DMS114 treated with DMSO at 0.1 percent for 48 hours (cell line): ENCODE measurements at regions not wholly inside any gene's neighbourhood (a gene's known extent, or its start where the extent isn't known, plus 50 kb on each side); places are given as distances from the start of the nearest gene placed in this dataset.

Experiments used
- DNase-seq: peaks from one replicate; lab custom pipeline; 2025; ENCODE audit not compliant: unreplicated experiment; lab: John Stamatoyannopoulos, UW

GRCh38 chr3:152516216-152516615, 247.5 kb downstream of the MBNL1 start:
- DNase-seq: no peak

GRCh38 chr3:152517502-152517901, 248.8 kb downstream of the MBNL1 start:
- no peak for DNase-seq

- DNase-seq: no peak
These were observed 249.6 kb downstream of the MBNL1 start for GRCh38 chr3:152518346-152518745.

- DNase-seq: no peak
These were observed 250.6 kb downstream of the MBNL1 start for GRCh38 chr3:152519376-152519775.

- no peak for DNase-seq
These were observed 253.3 kb downstream of the MBNL1 start for GRCh38 chr3:152522036-152522435.

GRCh38 chr3:152524198-152525140, 255.7 kb downstream of the MBNL1 start:
- peak; percentile 33 for DNase-seq

- DNase-seq: no peak
These were observed 263.0 kb downstream of the MBNL1 start for GRCh38 chr3:152531717-152532116.

- no peak for DNase-seq
These were observed 269.8 kb downstream of the MBNL1 start for GRCh38 chr3:152538518-152538917.

- DNase-seq: no peak
These were observed 270.5 kb downstream of the MBNL1 start for GRCh38 chr3:152539191-152539764.

- DNase-seq: no peak
These were observed 271.4 kb downstream of the MBNL1 start for GRCh38 chr3:152540120-152540519.

- DNase-seq: no peak
These were observed 278.4 kb downstream of the MBNL1 start for GRCh38 chr3:152547153-152547552.

- DNase-seq: no peak
These were observed 280.5 kb downstream of the MBNL1 start for GRCh38 chr3:152549263-152549662.

- no peak for DNase-seq
These were observed 281.6 kb downstream of the MBNL1 start for GRCh38 chr3:152550284-152550683.

- DNase-seq: no peak
These were observed 280.0 kb upstream of the P2RY1 start for GRCh38 chr3:152554980-152555379.

GRCh38 chr3:152555666-152556291, 279.2 kb upstream of the P2RY1 start:
- no peak for DNase-seq

- no peak for DNase-seq
These were observed 278.1 kb upstream of the P2RY1 start for GRCh38 chr3:152556731-152557254.

- DNase-seq: no peak
These were observed 277.5 kb upstream of the P2RY1 start for GRCh38 chr3:152557302-152557999.

GRCh38 chr3:152558386-152558785, 276.5 kb upstream of the P2RY1 start:
- no peak for DNase-seq

- DNase-seq: no peak
These were observed 275.7 kb upstream of the P2RY1 start for GRCh38 chr3:152559246-152559645.

GRCh38 chr3:152564459-152564858, 270.5 kb upstream of the P2RY1 start:
- no peak for DNase-seq

- DNase-seq: peak; percentile 11
These were observed 260.4 kb upstream of the P2RY1 start for GRCh38 chr3:152574461-152575079.
